DND-41 (cell line): ENCODE measurements at regions not wholly inside any gene's neighbourhood (a gene's known extent, or its start where the extent isn't known, plus 50 kb on each side); places are given as distances from the start of the nearest gene placed in this dataset.

ENCODE experiments used
- ATAC-seq: fragments of 200-7000 bp; cut with Tn5 transposase; 3 replicates; pipeline ENCODE4 v1.9.1; 2021; ENCODE audit warnings: low read depth; ENCODE audit not compliant: insufficient read depth
- DNase-seq: peaks from one replicate; pipeline ENCODE4 v3.0.0-alpha.2; 2020
- H2AFZ ChIP-seq: 2 replicates; pipeline ENCODE4 v1.6.0; 2012; ENCODE audit warnings: low read depth, low read length
- H3K27ac ChIP-seq: 2 replicates; pipeline ENCODE4 v1.5.1; 2012; ENCODE audit warnings: low read length, inconsistent platforms
- H3K27me3 ChIP-seq: fragments of 200-600 bp; sonication (generic); 2 replicates; pipeline ENCODE4 v1.6.0; 2012; ENCODE audit warnings: low read length, mild to moderate bottlenecking, inconsistent platforms; ENCODE audit not compliant: insufficient read depth, poor library complexity
- H3K36me3 ChIP-seq: 2 replicates; pipeline ENCODE4 v1.5.1; 2012; ENCODE audit warnings: low read length, inconsistent platforms; ENCODE audit not compliant: insufficient read depth
- H3K4me1 ChIP-seq: 2 replicates; pipeline ENCODE4 v1.5.1; 2012; ENCODE audit warnings: mild to moderate bottlenecking, low read length; ENCODE audit not compliant: insufficient read depth
- H3K4me2 ChIP-seq: 2 replicates; pipeline ENCODE4 v1.6.0; 2012; ENCODE audit warnings: mild to moderate bottlenecking, moderate library complexity, low read length, inconsistent platforms; ENCODE audit not compliant: insufficient read depth
- H3K4me3 ChIP-seq, 2 experiments: fragments of 200-600 bp in 1 of 2; shearing (Covaris generic) in 1 of 2; 2 replicates each; pipeline ENCODE4 v1.5.1; 2012 to 2016; ENCODE audit warnings: inconsistent platforms in 2 of 2, low read length in 2 of 2, mild to moderate bottlenecking in 2 of 2, low read depth in 1 of 2, moderate library complexity in 1 of 2
- H3K79me2 ChIP-seq: 2 replicates; pipeline ENCODE4 v1.6.0; 2012; ENCODE audit warnings: low read length, inconsistent platforms; ENCODE audit not compliant: insufficient read depth
- H3K9ac ChIP-seq: 2 replicates; pipeline ENCODE4 v1.6.0; 2012; ENCODE audit warnings: low read depth, mild to moderate bottlenecking, inconsistent platforms, low read length, moderate library complexity
- H3K9me3 ChIP-seq: 2 replicates; pipeline ENCODE4 v1.5.1; 2012; ENCODE audit warnings: low read length, moderate library complexity, mild to moderate bottlenecking, inconsistent platforms; ENCODE audit not compliant: insufficient read depth, severe bottlenecking
- H4K20me1 ChIP-seq: 2 replicates; pipeline ENCODE4 v1.6.0; 2012; ENCODE audit warnings: low read length; ENCODE audit not compliant: insufficient read depth
- CTCF ChIP-seq: IDR thresholded peaks from 2 replicates; pipeline ENCODE4 v1.5.1; 2012; ENCODE audit warnings: borderline replicate concordance, low read length, moderate library complexity, mild to moderate bottlenecking; ENCODE audit not compliant: poor library complexity, severe bottlenecking; ENCODE audit errors: extremely low read depth
- EZH2 ChIP-seq: IDR thresholded peaks from 3 replicates; pipeline ENCODE4 v1.6.1; 2012; ENCODE audit warnings: borderline replicate concordance, low read depth, mild to moderate bottlenecking, moderate library complexity, low read length, inconsistent platforms; ENCODE audit not compliant: severe bottlenecking

- no peak overlapping the region for H3K27ac ChIP-seq
- H2AFZ ChIP-seq = peak overlapping the region; percentile 44; the same call in 1 of the 2 replicates
- ATAC-seq = no peak
- no peaks in the 10 kb centered on the region for H3K9me3 ChIP-seq
- H3K36me3 ChIP-seq = no peaks in the 10 kb centered on the region
- no peak overlapping the region for H3K4me2 ChIP-seq
- no peaks in the 10 kb centered on the region for H3K79me2 ChIP-seq
- no peaks in the 10 kb centered on the region for H3K4me1 ChIP-seq
- no peaks in the 10 kb centered on the region for H3K27me3 ChIP-seq
- H3K9ac ChIP-seq = no peak overlapping the region
- no peak for TF ChIP-seq CTCF
- no peak for TF ChIP-seq EZH2
- no peak overlapping the region for H3K4me3 ChIP-seq
- H4K20me1 ChIP-seq = no peaks in the 10 kb centered on the region
- no peak for DNase-seq
These were observed 141.7 kb upstream of the SERP2 start for GRCh38 chr13:44231786-44232516.

- H4K20me1 ChIP-seq = no peaks in the 10 kb centered on the region
- no peak overlapping the region for H2AFZ ChIP-seq
- H3K27me3 ChIP-seq = no peaks in the 10 kb centered on the region
- H3K4me1 ChIP-seq = no peaks in the 10 kb centered on the region
- no peak overlapping the region for H3K4me2 ChIP-seq
- no peaks in the 10 kb centered on the region for H3K79me2 ChIP-seq
- no peaks in the 10 kb centered on the region for H3K9me3 ChIP-seq
- no peaks in the 10 kb centered on the region for H3K36me3 ChIP-seq
- H3K27ac ChIP-seq = no peak overlapping the region
- no peak overlapping the region for H3K9ac ChIP-seq
- ATAC-seq (no peak), DNase-seq (no peak)
- H3K4me3 ChIP-seq = no peak overlapping the region
- no peak for TF ChIP-seq EZH2
- TF ChIP-seq CTCF = no peak
These were observed 140.8 kb upstream of the SERP2 start for GRCh38 chr13:44232774-44233173.

DNA sequence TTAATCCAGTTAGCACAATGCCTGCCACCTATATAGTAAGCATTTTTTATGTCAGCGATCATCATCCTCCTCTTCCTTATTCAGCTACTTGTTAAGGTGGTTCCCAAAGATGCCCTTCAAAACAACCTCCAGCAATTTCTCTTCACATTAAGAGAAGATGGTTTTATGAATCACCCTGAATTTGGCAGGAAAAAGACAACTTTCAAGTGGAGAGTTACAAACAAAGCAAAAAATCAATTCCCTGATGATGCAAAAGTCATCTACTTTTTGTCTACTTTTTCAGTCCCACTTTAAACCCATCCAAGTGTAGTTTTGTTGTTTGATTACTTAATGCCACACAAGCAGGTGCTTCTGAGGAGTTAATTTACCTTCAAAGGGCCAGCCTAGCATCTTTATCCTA, 139.1 kb upstream of the SERP2 start:
- Histone ChIP-seq H3K4me1 (no peaks in the 10 kb centered on the region), H3K4me2 (no peak overlapping the region), H3K36me3 (no peaks in the 10 kb centered on the region), H3K9ac (no peak overlapping the region), H3K9me3 (no peaks in the 10 kb centered on the region), H3K27me3 (no peaks in the 10 kb centered on the region), H4K20me1 (no peaks in the 10 kb centered on the region), H2AFZ (no peak overlapping the region), H3K4me3 (no peak overlapping the region), H3K79me2 (no peaks in the 10 kb centered on the region), H3K27ac (no peak overlapping the region)
- no peak for TF ChIP-seq EZH2
- no peak for TF ChIP-seq CTCF
- DNase-seq (no peak), ATAC-seq (no peak)
